ENCODE measurements at regions not wholly inside any gene's neighbourhood (a gene's known extent, or its start where the extent isn't known, plus 50 kb on each side); places are given as distances from the start of the nearest gene placed in this dataset.
"Not testable (repeated sequence)": the region's sequence is repeated elsewhere in the genome, so short reads cannot be mapped to it uniquely, and the experiment has no call there.

- no peak overlapping the region for H3K4me2 ChIP-seq (ENCODE audit: low read length)
- H3K79me2 ChIP-seq (ENCODE audit: insufficient read depth, low read depth, low read length): no peaks in the 10 kb centered on the region
- H3K9me3 ChIP-seq (ENCODE audit: low read length): no peaks in the 10 kb centered on the region
- DNase-seq (ENCODE audit: low spot score): no peak
- H3K4me3 ChIP-seq (ENCODE audit: low read depth, low read length, poor library complexity, severe bottlenecking): no peak overlapping the region
- H3K9me2 ChIP-seq (ENCODE audit: insufficient read depth, low read length): no peaks in the 10 kb centered on the region
- ChIA-PET POLR2A (interaction anchor here (0.7 kb wide), 1 partner anchor 16 kb away, joined by 6 read pairs; no protein-coding TSS in a partner anchor), CTCF (ENCODE audit: unreplicated experiment) (no interaction called here)
- intact Hi-C loops (cut with micrococcal nuclease; ENCODE audit: unreplicated experiment): no loop called here
- no peaks in the 10 kb centered on the region for H3K4me1 ChIP-seq (ENCODE audit: insufficient read depth, low read length, poor library complexity, severe bottlenecking)
- no peak overlapping the region for H2AFZ ChIP-seq (ENCODE audit: low read length)
- TF ChIP-seq EZH2phosphoT487 (IDR thresholded peaks at IDR 0.05; ENCODE audit: borderline replicate concordance, low read depth, low read length) (no peak), CTCF (conservative IDR thresholded peaks at IDR 0.05; ENCODE audit: low read length) (no peak)
- no TSS peak for BruUV-seq (replicated peaks)
- no peaks in the 10 kb centered on the region for H4K20me1 ChIP-seq (ENCODE audit: insufficient read depth, low read length)
- H3K27ac ChIP-seq (ENCODE audit: low read depth, low read length, poor library complexity, severe bottlenecking): no peak overlapping the region
- H3K36me3 ChIP-seq (ENCODE audit: insufficient read depth, low read length): no peaks in the 10 kb centered on the region
Measured at GRCh38 chr4:79160962-79161361, 164.9 kb downstream of the NAA11 start.

- H4K20me1 ChIP-seq (ENCODE audit: insufficient read depth, low read length); CTCF ChIA-PET (ENCODE audit: unreplicated experiment): not testable (repeated sequence)
Measured at GRCh38 chr4:79158705-79159104, 167.2 kb downstream of the NAA11 start.

GRCh38 chr4:79155336-79155735 is 170.5 kb downstream of the NAA11 start:
- no peaks in the 10 kb centered on the region for H4K20me1 ChIP-seq (ENCODE audit: insufficient read depth, low read length)
- H3K27ac ChIP-seq (ENCODE audit: low read depth, low read length, poor library complexity, severe bottlenecking): no peak overlapping the region
- BruUV-seq (replicated peaks): no TSS peak
- no peaks in the 10 kb centered on the region for H3K4me1 ChIP-seq (ENCODE audit: insufficient read depth, low read length, poor library complexity, severe bottlenecking)
- no peak for DNase-seq (ENCODE audit: low spot score)
- no peak overlapping the region for H3K4me2 ChIP-seq (ENCODE audit: low read length)
- no peaks in the 10 kb centered on the region for H3K9me2 ChIP-seq (ENCODE audit: insufficient read depth, low read length)
- TF ChIP-seq CTCF (conservative IDR thresholded peaks at IDR 0.05; ENCODE audit: low read length) (no peak), EZH2phosphoT487 (IDR thresholded peaks at IDR 0.05; ENCODE audit: borderline replicate concordance, low read depth, low read length) (no peak)
- intact Hi-C loops (cut with micrococcal nuclease; ENCODE audit: unreplicated experiment): no loop called here
- ChIA-PET CTCF (ENCODE audit: unreplicated experiment) (no interaction called here), POLR2A (interaction anchor here (0.6 to 0.7 kb wide), 3 partner anchors 77 to 229 kb away, joined by 3 to 4 read pairs (median 3); no protein-coding TSS in a partner anchor)
- H3K9me3 ChIP-seq (ENCODE audit: low read length): no peaks in the 10 kb centered on the region
- H2AFZ ChIP-seq (ENCODE audit: low read length): no peak overlapping the region
- H3K79me2 ChIP-seq (ENCODE audit: insufficient read depth, low read depth, low read length): no peaks in the 10 kb centered on the region
- no peaks in the 10 kb centered on the region for H3K36me3 ChIP-seq (ENCODE audit: insufficient read depth, low read length)
- H3K4me3 ChIP-seq (ENCODE audit: low read depth, low read length, poor library complexity, severe bottlenecking): no peak overlapping the region

More at GRCh38 chr4:79158705-79159104, 167.2 kb downstream of the NAA11 start:
- H3K4me1 ChIP-seq (ENCODE audit: insufficient read depth, low read length, poor library complexity, severe bottlenecking); H3K4me3 ChIP-seq (ENCODE audit: low read depth, low read length, poor library complexity, severe bottlenecking); H3K9me2 ChIP-seq (ENCODE audit: insufficient read depth, low read length); H3K27ac ChIP-seq (ENCODE audit: low read depth, low read length, poor library complexity, severe bottlenecking); H3K9me3 ChIP-seq (ENCODE audit: low read length); POLR2A ChIA-PET; BruUV-seq (replicated peaks); H3K4me2 ChIP-seq (ENCODE audit: low read length); H2AFZ ChIP-seq (ENCODE audit: low read length); H3K36me3 ChIP-seq (ENCODE audit: insufficient read depth, low read length); H3K79me2 ChIP-seq (ENCODE audit: insufficient read depth, low read depth, low read length); DNase-seq (ENCODE audit: low spot score); intact Hi-C loops (cut with micrococcal nuclease; ENCODE audit: unreplicated experiment): not testable (repeated sequence)

Measured in OCI-LY7 (cell line).